Bronchial epithelial cell (primary cell): ENCODE measurements at regions not wholly inside any gene's neighbourhood (a gene's known extent, or its start where the extent isn't known, plus 50 kb on each side); places are given as distances from the start of the nearest gene placed in this dataset.

Experiments
- DNase-seq: peaks from one replicate; pipeline ENCODE4 v3.0.0-alpha.2; 2010; ENCODE audit warnings: low read depth
- FAIRE-seq: peaks from 2 replicates; lab custom pipeline; 2011; peaks lifted over from hg19 to GRCh38; lab: Jason Lieb, UNC
- H3K27me3 ChIP-seq: 2 replicates; pipeline ENCODE4 v1.5.1; 2011; ENCODE audit warnings: low read length; ENCODE audit not compliant: control insufficient read depth, insufficient read depth
- H3K36me3 ChIP-seq: 2 replicates; pipeline ENCODE4 v1.5.1; 2011; ENCODE audit warnings: low read length; ENCODE audit not compliant: control insufficient read depth, insufficient read depth
- H3K4me3 ChIP-seq: 2 replicates; pipeline ENCODE4 v1.5.1; 2011; ENCODE audit warnings: mild to moderate bottlenecking, low read depth, low read length, control low read depth
- TF ChIP-seq, protein P1 (sequence below): IDR thresholded peaks from 2 replicates; pipeline ENCODE4 v1.5.1; 2011; ENCODE audit warnings: mild to moderate bottlenecking, moderate library complexity, low read length, control low read depth, inconsistent platforms; ENCODE audit not compliant: insufficient read depth, severe bottlenecking

DNA sequence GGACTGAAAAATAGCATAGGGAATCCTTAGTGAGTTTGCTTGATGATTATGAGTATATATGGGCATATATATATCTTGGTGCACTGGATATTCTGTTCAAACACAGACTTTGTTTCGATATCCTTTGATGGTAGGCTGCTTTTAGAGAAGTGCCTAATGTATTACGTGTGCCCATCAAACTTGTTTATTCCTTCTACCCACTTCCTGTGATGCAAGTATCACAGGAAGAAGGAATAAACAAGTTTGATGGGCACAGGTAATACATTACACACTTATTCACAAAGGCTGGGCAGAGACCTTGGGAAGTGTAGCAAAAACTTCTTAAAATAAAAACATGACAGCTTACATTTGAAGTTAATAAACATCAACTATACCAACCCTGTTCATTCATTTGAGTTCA lies 364.2 kb downstream of the CHSY3 start:
- DNase-seq (peak; percentile 38), FAIRE-seq (no peak)
- no peaks in the 10 kb centered on the region for H3K27me3 ChIP-seq
- TF ChIP-seq, protein P1, sequence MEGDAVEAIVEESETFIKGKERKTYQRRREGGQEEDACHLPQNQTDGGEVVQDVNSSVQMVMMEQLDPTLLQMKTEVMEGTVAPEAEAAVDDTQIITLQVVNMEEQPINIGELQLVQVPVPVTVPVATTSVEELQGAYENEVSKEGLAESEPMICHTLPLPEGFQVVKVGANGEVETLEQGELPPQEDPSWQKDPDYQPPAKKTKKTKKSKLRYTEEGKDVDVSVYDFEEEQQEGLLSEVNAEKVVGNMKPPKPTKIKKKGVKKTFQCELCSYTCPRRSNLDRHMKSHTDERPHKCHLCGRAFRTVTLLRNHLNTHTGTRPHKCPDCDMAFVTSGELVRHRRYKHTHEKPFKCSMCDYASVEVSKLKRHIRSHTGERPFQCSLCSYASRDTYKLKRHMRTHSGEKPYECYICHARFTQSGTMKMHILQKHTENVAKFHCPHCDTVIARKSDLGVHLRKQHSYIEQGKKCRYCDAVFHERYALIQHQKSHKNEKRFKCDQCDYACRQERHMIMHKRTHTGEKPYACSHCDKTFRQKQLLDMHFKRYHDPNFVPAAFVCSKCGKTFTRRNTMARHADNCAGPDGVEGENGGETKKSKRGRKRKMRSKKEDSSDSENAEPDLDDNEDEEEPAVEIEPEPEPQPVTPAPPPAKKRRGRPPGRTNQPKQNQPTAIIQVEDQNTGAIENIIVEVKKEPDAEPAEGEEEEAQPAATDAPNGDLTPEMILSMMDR, result no peak
- H3K36me3 ChIP-seq, result no peaks in the 10 kb centered on the region
- H3K4me3 ChIP-seq, result no peak overlapping the region

DNA sequence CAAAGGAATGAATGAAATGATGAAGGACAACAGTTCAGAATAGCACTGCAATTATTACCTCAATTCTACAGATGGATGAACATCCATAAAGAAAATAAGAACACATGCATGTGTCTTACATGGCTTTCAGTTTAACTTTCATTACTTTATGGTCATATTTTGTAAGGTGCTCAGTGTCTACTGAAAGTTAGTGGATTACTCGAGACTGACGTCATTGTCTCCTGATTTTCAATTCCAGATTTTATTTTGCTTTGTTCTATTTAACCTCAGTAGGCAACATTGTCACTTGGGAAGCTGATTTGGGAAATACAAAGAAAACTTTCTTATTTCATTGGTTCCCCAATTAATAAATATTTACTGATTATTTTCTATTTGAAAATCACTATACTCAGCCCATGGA lies 363.7 kb downstream of the CHSY3 start:
- H3K27me3 ChIP-seq, result no peaks in the 10 kb centered on the region
- DNase-seq (no peak), FAIRE-seq (no peak)
- TF ChIP-seq, protein P1, result no peak
- no peaks in the 10 kb centered on the region for H3K36me3 ChIP-seq
- no peak overlapping the region for H3K4me3 ChIP-seq

DNA sequence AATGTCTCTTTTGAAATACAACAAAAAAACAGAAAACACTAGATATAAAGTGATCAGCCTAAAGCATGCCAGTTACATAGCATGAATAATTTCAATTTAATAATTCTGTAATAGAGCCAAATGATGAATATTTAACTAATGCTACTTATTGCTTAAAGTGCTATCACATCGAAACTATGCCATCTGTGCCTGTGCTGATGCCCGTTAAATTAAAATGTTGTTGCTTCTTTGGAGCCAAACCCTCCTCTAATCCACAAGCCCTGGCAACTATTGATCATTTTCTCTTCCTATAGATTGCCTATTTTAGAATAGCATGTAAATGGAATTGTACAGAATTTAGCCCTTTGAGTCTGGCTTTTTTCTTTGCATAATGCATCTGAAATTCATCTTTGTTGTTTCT lies 356.2 kb downstream of the CHSY3 start:
- Histone ChIP-seq H3K36me3 (no peaks in the 10 kb centered on the region), H3K27me3 (no peaks in the 10 kb centered on the region), H3K4me3 (no peak overlapping the region)
- TF ChIP-seq, protein P1, result no peak
- DNase-seq (no peak), FAIRE-seq (no peak)

DNA sequence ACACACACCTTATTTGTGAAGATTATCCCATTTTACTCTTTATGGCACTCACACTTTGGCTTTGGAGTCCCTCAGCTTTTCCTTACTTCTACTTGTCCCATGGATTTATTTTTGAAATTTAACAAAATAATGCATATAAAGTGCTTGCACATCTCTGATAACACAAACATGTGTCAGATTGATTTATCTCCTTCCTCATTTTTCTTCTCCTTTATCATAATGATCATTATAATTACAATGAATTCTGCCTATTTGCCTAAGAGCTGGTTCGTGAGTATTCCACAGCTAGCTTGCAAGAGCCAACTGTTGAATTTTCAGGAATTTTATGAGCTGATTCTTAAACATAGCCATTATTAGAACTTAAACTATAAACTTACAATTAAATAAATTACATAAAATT lies 347.7 kb downstream of the CHSY3 start:
- no peak for FAIRE-seq
- Histone ChIP-seq H3K27me3 (no peaks in the 10 kb centered on the region), H3K4me3 (no peak overlapping the region), H3K36me3 (no peaks in the 10 kb centered on the region)
- no peak for DNase-seq
- TF ChIP-seq, protein P1, result no peak

DNA sequence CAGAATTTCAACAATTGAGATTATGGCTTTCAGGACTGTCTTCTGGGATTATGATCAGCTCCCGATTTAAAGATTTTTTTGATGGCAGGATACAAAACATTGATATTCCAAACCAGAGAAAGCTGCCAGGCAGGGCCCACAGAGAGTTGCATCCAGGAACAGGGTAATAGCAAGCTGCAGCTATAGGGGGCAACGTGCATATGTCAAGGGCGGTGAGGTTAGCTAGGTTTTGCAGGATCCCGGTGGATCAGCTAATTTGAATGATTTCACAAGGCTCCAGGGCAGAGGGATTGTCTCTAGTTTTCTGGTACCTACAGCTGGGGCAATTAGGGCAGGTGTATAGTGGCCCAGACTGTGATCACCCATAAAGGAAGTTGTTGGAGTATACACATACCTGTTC lies 339.4 kb downstream of the CHSY3 start:
- no peak for DNase-seq

DNA sequence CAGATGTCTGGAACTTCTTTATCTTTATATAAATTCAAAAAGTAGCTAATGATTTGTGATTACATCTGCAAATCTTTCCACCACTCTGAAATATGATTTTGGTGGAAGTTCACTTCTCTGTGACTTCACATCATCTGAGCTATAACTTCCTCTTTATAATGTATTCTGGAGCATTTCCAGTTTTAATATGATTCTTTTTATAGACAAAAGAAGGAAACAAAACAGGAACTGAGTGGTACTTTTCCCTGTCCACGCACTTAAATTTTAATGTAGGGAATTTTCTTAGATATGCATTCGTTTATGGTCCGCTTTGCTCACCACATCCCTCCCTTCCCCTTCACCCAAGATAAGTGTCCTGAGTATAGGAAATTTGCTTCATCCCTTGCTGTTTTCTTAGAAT lies 333.5 kb downstream of the CHSY3 start:
- FAIRE-seq (no peak), DNase-seq (no peak)
- H3K36me3 ChIP-seq, result no peaks in the 10 kb centered on the region
- TF ChIP-seq, protein P1, result no peak
- H3K27me3 ChIP-seq, result no peaks in the 10 kb centered on the region
- no peak overlapping the region for H3K4me3 ChIP-seq

More for the DNA sequence above, 339.4 kb downstream of the CHSY3 start:
- Histone ChIP-seq H3K4me3 (no peak overlapping the region), H3K27me3 (no peaks in the 10 kb centered on the region), H3K36me3 (no peaks in the 10 kb centered on the region)
- FAIRE-seq, result no peak
- TF ChIP-seq, protein P1, result no peak
